GM20000 (cell line): ENCODE measurements at regions not wholly inside any gene's neighbourhood (a gene's known extent, or its start where the extent isn't known, plus 50 kb on each side); places are given as distances from the start of the nearest gene placed in this dataset.

Source experiments
- DNase-seq: peaks from one replicate; pipeline ENCODE4 v3.0.0; 2012; ENCODE audit warnings: low spot score
- CTCF ChIP-seq: IDR thresholded peaks from 2 replicates; pipeline ENCODE4 v1.5.1; 2012; ENCODE audit warnings: mild to moderate bottlenecking, control low read depth; ENCODE audit errors: extremely low read depth, missing control alignments

DNA sequence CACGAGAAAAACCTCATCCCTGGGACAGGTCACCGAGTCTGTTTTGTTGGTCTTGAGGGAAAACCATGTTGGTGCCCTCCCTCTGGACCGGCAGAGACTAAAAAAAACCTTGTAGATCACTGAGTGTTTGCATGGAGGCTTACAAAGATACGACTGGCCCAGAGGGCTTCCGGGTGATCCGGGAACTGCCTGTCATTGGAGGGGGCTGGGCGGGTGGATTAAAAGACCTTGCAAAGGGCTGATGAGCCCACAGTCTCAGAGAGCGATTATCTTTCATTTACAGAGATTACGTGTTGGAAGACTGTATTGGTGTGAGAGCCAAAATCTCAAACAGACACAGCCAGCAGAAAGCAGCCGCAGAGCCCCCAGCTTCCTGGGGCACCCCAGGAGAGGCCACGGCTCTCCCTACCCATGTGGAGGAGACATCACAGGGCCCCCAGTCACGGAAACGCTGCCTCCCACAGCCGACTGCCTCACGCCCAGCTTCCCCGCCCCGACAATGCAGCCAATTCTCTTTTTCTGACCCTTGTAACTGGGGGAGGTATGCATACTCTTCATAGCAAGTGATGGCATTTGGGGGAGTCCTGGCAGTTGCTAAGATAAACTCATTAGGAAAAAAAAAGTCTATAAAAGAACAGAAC, 426.4 kb downstream of the CTTN start:
- no peak for DNase-seq
- TF ChIP-seq CTCF = no peak

DNA sequence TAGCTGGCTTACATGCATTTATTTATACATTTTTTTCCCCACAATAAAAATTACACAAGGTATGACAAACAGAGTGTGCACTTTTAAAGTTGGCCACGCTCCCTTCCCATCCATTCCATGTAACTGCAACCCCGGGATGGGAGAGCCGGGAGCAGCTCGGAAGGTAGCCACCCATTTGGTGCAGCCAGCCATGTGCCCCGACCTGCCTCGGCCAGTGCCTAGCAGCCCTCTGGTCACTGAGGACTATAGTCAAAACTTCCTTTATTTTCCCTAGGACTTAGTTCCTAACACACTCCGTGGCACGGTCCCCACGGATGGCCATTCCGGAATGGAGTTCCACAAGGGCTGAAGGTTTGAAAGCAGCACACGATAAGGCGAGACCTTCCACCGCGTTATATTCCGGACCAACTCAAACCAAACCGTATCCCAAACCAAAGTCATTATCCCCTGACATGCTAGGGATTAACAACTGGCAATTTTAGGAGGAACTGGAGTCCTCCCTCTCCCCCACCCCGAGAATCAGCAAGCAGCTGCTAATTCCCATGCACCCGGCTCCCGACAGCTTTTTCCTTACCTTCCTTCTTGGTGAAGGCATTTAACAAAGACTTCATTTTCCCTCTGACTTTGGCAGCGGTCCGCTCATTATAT, 426.4 kb downstream of the SHANK2 start:
- TF ChIP-seq CTCF = no peak
- no peak for DNase-seq

DNA sequence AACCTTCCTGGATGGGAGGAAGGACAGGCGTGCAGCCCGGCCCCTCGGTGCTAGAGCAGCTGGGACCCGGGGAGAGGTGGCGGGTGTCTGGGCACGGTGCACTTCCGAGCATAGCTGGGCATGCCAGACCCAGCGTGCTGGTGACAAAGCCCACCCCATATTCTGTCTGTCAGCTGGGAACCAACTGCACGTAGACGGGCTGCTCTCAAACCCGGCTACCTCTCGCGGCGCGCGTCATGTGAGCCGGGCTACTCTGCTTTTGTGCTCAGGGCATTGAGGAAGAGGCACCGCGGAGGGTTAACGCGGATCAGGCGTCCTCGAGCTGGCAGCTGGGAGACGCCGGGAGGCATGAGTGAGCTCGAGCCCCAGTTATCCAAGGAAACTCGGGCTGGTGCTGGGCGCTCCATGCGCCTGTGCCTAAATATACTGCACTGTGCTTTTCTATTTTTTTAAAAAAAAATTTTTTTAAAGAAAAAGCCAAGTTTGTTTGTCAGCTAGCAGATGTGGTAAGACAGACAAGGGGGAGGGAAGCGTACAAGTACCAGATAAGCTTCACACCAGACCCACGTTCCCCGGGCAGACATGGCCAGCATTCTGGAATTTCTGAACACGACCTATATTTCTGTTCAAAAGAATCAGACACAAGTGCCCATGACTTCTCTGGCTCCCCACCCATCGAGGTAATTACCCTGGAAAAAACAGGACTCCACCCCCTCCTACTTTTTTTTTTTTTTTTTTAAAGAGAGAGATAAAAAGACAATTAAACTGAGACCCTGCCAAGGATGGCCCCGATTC, 425.6 kb downstream of the SHANK2 start:
- no peak for DNase-seq
- no peak for TF ChIP-seq CTCF

GRCh38 chr11:70828593-70829082, 423.7 kb downstream of the SHANK2 start:
- no peak for TF ChIP-seq CTCF

GRCh38 chr11:70829134-70829885, 423.1 kb downstream of the SHANK2 start:
- DNase-seq = no peak
- no peak for TF ChIP-seq CTCF

More at GRCh38 chr11:70828593-70829082, 423.7 kb downstream of the SHANK2 start:
- DNase-seq = no peak

DNA sequence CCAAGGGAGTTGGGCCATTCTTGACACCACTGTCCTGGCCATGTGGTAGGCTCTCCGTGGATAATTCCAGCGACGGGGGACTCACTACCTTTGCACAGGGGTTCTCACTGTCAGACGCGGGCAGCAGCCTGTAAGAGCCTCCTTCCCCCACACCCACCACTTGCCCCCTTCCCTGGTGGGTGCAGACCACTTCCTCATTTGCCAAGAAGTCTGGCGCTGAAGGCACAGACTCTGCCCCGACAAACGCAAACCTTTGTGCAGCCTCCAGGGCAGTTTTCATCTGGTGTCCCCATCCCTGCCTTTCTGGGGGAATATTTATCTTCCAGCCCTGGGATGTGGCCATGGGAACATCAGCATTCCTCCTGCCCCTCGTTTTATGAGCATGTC, 422.5 kb downstream of the SHANK2 start:
- no peak for TF ChIP-seq CTCF
- no peak for DNase-seq
